ENCODE measurements at regions not wholly inside any gene's neighbourhood (a gene's known extent, or its start where the extent isn't known, plus 50 kb on each side); places are given as distances from the start of the nearest gene placed in this dataset.

DNA sequence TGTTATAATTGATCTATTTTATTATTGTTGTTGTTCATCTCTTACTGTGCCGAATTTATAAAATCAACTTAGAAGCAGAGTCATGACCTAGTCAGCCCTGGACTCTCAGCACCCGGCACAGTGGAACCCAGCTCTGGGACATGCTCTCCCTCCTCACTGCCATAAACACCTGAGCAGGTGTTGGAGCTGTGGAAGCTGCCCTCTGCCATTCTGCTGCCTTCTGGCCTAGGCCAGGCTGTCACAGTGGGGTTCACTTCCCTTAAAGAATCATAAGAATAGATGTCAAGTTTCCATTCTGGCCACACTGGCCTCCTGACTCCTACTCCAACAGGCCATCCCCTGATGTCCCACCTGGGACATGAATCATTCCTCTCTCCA is 192.2 kb downstream of the ZFP36L2 start:
- TF ChIP-seq FOXM1 (IDR thresholded peaks at IDR 0.05; ENCODE audit: borderline replicate concordance, low read depth) (no peak), YY1 (IDR thresholded peaks at IDR 0.05; ENCODE audit: low read depth) (no peak), EP300 (IDR thresholded peaks at IDR 0.05; ENCODE audit: borderline replicate concordance) (no peak), CEBPB (IDR thresholded peaks at IDR 0.05) (no peak), EGR1 (IDR thresholded peaks at IDR 0.05) (no peak), TAF1 (IDR thresholded peaks at IDR 0.05; ENCODE audit: low read depth) (no peak), RAD21 (IDR thresholded peaks at IDR 0.05; ENCODE audit: low read depth) (no peak), NFIC (IDR thresholded peaks at IDR 0.05) (no peak), USF1 (IDR thresholded peaks at IDR 0.05) (no peak), CREB1 (IDR thresholded peaks at IDR 0.05; ENCODE audit: low read depth) (no peak)

Measured in Ishikawa (cell line).